ENCODE measurements at regions not wholly inside any gene's neighbourhood (a gene's known extent, or its start where the extent isn't known, plus 50 kb on each side); places are given as distances from the start of the nearest gene placed in this dataset.

DNA sequence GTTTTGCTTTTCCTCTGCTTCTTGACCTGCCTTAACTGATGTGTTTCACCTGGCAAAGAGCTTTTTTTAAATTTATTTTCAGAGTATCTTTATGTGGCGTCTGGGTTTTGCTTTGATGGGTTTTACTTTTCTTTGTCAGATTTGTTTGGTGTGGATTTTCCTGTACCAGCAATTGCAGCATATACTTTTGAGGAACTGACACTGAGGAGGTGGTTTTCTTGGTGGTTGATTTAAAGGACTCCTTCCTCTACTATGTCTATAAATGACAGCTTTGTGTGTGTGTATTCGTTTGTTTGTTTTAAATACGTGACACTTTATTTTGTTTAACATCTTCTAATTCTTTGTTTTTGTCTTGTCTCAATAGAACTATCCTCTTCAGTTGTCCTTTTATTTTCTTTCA, 1071.9 kb upstream of the ARRDC3 start:
- Histone ChIP-seq H3K4me1 (ENCODE audit: control insufficient read depth, insufficient read depth, low read length) (no peaks in the 10 kb centered on the region), H3K9me3 (ENCODE audit: control insufficient read depth, insufficient read depth, low read length) (no peaks in the 10 kb centered on the region), H3K4me3 (ENCODE audit: low read depth, low read length) (no peak overlapping the region), H3K27me3 (ENCODE audit: control insufficient read depth, insufficient read depth, low read length) (no peaks in the 10 kb centered on the region), H3K36me3 (ENCODE audit: control insufficient read depth, insufficient read depth, low read length) (no peaks in the 10 kb centered on the region), H3K9ac (ENCODE audit: low read depth, low read length) (no peak overlapping the region), H3K27ac (ENCODE audit: low read depth, low read length) (no peak overlapping the region)

GRCh38 chr5:92444888-92445287, 1061.8 kb upstream of the ARRDC3 start:
- H3K9ac ChIP-seq (ENCODE audit: low read depth, low read length): no peak overlapping the region
- H3K9me3 ChIP-seq (ENCODE audit: control insufficient read depth, insufficient read depth, low read length): no peaks in the 10 kb centered on the region
- no peaks in the 10 kb centered on the region for H3K4me1 ChIP-seq (ENCODE audit: control insufficient read depth, insufficient read depth, low read length)
- H3K27me3 ChIP-seq (ENCODE audit: control insufficient read depth, insufficient read depth, low read length): no peaks in the 10 kb centered on the region
- H3K4me3 ChIP-seq (ENCODE audit: low read depth, low read length): no peak overlapping the region
- H3K36me3 ChIP-seq (ENCODE audit: control insufficient read depth, insufficient read depth, low read length): no peaks in the 10 kb centered on the region
- no peak overlapping the region for H3K27ac ChIP-seq (ENCODE audit: low read depth, low read length)

DNA sequence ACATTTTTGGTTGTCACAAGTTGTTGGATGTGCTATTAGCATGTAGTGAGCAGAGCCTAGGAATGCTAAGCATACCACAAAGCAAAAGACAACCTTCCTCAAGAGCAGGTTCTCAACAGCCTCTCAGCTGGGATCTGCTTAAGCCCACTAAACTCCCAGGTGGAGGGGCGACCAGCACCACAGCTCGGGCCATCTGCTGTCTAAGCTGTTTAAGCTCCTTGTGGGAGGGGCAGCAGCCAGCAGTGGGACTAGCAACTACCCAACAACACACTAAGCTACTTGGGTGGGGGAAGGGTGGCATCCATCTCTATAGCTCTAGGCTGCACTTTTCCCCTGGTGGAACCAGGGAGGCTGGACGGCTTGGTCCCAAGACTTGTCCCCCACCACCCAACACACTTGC, 1052.7 kb upstream of the ARRDC3 start:
- Histone ChIP-seq H3K27ac (ENCODE audit: low read depth, low read length) (no peak overlapping the region), H3K9me3 (ENCODE audit: control insufficient read depth, insufficient read depth, low read length) (peaks cover 12% of the 10 kb centered on the region; the same call in 1 of the 2 replicates), H3K4me3 (ENCODE audit: low read depth, low read length) (no peak overlapping the region), H3K9ac (ENCODE audit: low read depth, low read length) (no peak overlapping the region), H3K36me3 (ENCODE audit: control insufficient read depth, insufficient read depth, low read length) (no peaks in the 10 kb centered on the region), H3K4me1 (ENCODE audit: control insufficient read depth, insufficient read depth, low read length) (no peaks in the 10 kb centered on the region), H3K27me3 (ENCODE audit: control insufficient read depth, insufficient read depth, low read length) (no peaks in the 10 kb centered on the region)

GRCh38 chr5:92429646-92430045, 1046.5 kb upstream of the ARRDC3 start:
- H3K4me3 ChIP-seq (ENCODE audit: low read depth, low read length): no peak overlapping the region
- H3K9me3 ChIP-seq (ENCODE audit: control insufficient read depth, insufficient read depth, low read length): peaks cover 22% of the 10 kb centered on the region; the same call in 1 of the 2 replicates
- H3K4me1 ChIP-seq (ENCODE audit: control insufficient read depth, insufficient read depth, low read length): no peaks in the 10 kb centered on the region

GRCh38 chr5:92428415-92428814, 1045.3 kb upstream of the ARRDC3 start:
- Histone ChIP-seq H3K4me3 (ENCODE audit: low read depth, low read length) (no peak overlapping the region), H3K27me3 (ENCODE audit: control insufficient read depth, insufficient read depth, low read length) (no peaks in the 10 kb centered on the region), H3K9me3 (ENCODE audit: control insufficient read depth, insufficient read depth, low read length) (peaks cover 18% of the 10 kb centered on the region; the same call in 1 of the 2 replicates), H3K36me3 (ENCODE audit: control insufficient read depth, insufficient read depth, low read length) (no peaks in the 10 kb centered on the region), H3K27ac (ENCODE audit: low read depth, low read length) (no peak overlapping the region), H3K4me1 (ENCODE audit: control insufficient read depth, insufficient read depth, low read length) (no peaks in the 10 kb centered on the region), H3K9ac (ENCODE audit: low read depth, low read length) (no peak overlapping the region)

More at GRCh38 chr5:92429646-92430045, 1046.5 kb upstream of the ARRDC3 start:
- Histone ChIP-seq H3K27me3 (ENCODE audit: control insufficient read depth, insufficient read depth, low read length) (no peaks in the 10 kb centered on the region), H3K36me3 (ENCODE audit: control insufficient read depth, insufficient read depth, low read length) (no peaks in the 10 kb centered on the region), H3K27ac (ENCODE audit: low read depth, low read length) (no peak overlapping the region), H3K9ac (ENCODE audit: low read depth, low read length) (no peak overlapping the region)

DNA sequence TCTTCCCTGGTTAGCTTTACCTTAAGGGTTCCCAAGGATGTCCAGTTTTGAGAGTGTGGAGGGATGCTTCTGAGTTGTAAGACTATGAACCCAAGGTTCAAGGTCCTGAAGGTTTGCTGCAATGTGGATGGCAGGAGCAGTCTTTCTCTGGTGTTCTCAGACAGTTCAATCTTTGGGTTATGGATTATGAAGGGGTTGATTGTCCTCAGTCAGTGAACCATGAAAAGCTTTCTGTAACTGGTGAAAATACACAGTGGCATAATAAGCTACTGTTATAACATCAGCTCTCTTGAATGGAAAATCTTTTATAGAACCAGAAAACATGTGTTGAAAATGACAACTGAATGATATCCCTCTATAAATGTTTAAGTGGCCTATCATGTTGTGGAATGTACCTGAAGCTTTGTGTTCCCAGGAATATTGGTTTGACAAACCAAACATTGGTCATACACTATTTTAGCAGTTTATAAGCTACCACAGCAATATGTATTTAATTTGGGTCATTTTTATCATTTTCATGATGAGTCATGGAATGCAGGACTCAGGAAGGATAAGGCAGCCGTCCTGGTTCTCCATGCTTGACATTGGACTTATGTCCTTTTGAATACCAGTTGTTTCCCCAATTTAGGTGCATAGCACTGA, 1041.8 kb upstream of the ARRDC3 start:
- Histone ChIP-seq H3K9me3 (ENCODE audit: control insufficient read depth, insufficient read depth, low read length) (peaks cover 49% of the 10 kb centered on the region), H3K4me3 (ENCODE audit: low read depth, low read length) (no peak overlapping the region), H3K27ac (ENCODE audit: low read depth, low read length) (no peak overlapping the region), H3K27me3 (ENCODE audit: control insufficient read depth, insufficient read depth, low read length) (no peaks in the 10 kb centered on the region), H3K4me1 (ENCODE audit: control insufficient read depth, insufficient read depth, low read length) (no peaks in the 10 kb centered on the region), H3K36me3 (ENCODE audit: control insufficient read depth, insufficient read depth, low read length) (no peaks in the 10 kb centered on the region), H3K9ac (ENCODE audit: low read depth, low read length) (no peak overlapping the region)

DNA sequence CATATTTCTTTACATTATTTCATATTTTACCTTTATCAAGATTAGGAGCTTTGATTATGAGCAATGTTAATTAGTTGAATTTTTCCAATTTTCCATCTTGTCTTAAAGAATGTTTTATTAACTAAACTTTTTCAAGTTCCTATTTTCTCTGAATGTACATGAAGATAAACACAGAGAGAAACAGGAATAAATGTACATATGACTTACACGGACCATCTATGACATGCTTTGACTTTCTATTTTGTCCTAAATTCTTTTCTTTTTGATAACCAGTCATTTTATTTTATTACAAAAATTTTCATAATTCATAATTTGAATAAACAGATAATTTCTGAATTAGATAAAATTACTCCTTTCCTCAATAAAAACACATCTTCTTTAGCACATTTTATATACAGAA, 1038.8 kb upstream of the ARRDC3 start:
- Histone ChIP-seq H3K9me3 (ENCODE audit: control insufficient read depth, insufficient read depth, low read length) (peaks cover 56% of the 10 kb centered on the region), H3K36me3 (ENCODE audit: control insufficient read depth, insufficient read depth, low read length) (no peaks in the 10 kb centered on the region), H3K27ac (ENCODE audit: low read depth, low read length) (no peak overlapping the region), H3K4me3 (ENCODE audit: low read depth, low read length) (no peak overlapping the region), H3K9ac (ENCODE audit: low read depth, low read length) (no peak overlapping the region), H3K27me3 (ENCODE audit: control insufficient read depth, insufficient read depth, low read length) (no peaks in the 10 kb centered on the region), H3K4me1 (ENCODE audit: control insufficient read depth, insufficient read depth, low read length) (no peaks in the 10 kb centered on the region)

DNA sequence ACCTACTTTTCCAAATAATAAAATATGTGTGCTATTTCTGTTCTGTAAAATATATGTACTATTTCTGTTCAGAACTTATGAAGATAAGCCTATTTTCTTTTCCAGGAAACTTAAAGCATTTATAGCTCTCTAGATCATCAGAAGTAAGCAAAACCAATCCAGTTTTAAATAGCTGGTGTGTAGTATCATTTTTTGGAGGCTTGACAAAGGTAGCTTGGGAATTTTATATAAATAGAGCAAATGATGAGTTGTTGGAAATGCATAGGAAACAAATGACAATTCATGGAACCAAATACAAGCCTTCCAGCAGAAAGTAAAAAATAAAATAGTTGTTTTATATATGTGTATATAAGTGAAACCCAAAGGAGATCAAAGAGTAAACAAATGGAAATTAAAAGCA, 1038.1 kb upstream of the ARRDC3 start:
- H3K27ac ChIP-seq (ENCODE audit: low read depth, low read length): no peak overlapping the region
- H3K9ac ChIP-seq (ENCODE audit: low read depth, low read length): no peak overlapping the region
- H3K27me3 ChIP-seq (ENCODE audit: control insufficient read depth, insufficient read depth, low read length): no peaks in the 10 kb centered on the region
- H3K36me3 ChIP-seq (ENCODE audit: control insufficient read depth, insufficient read depth, low read length): no peaks in the 10 kb centered on the region
- peaks cover 50% of the 10 kb centered on the region for H3K9me3 ChIP-seq (ENCODE audit: control insufficient read depth, insufficient read depth, low read length)
- no peak overlapping the region for H3K4me3 ChIP-seq (ENCODE audit: low read depth, low read length)
- no peaks in the 10 kb centered on the region for H3K4me1 ChIP-seq (ENCODE audit: control insufficient read depth, insufficient read depth, low read length)

DNA sequence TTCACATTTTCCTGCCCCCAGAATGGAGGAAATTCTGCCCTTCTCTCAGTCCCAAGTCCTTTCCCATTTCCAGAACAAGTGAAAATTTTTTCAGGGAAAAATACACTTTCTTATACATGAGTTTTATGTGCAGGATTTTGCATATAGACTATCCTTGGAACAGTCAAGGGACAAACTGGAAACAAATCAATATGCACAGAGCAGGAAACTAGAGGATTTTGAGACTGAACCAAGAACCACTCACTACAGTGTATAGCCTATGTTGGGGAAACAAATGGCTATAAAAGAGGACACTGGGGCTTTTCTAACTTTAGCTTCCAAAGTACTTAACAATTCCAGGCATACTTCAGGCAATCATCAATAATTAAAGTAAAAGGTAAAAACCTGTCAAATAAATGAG, 1036.1 kb upstream of the ARRDC3 start:
- Histone ChIP-seq H3K9ac (ENCODE audit: low read depth, low read length) (no peak overlapping the region), H3K4me1 (ENCODE audit: control insufficient read depth, insufficient read depth, low read length) (no peaks in the 10 kb centered on the region), H3K4me3 (ENCODE audit: low read depth, low read length) (no peak overlapping the region), H3K9me3 (ENCODE audit: control insufficient read depth, insufficient read depth, low read length) (peaks cover 47% of the 10 kb centered on the region), H3K27me3 (ENCODE audit: control insufficient read depth, insufficient read depth, low read length) (no peaks in the 10 kb centered on the region), H3K27ac (ENCODE audit: low read depth, low read length) (no peak overlapping the region), H3K36me3 (ENCODE audit: control insufficient read depth, insufficient read depth, low read length) (no peaks in the 10 kb centered on the region)

- Histone ChIP-seq H3K4me3 (ENCODE audit: low read depth, low read length) (no peak overlapping the region), H3K36me3 (ENCODE audit: control insufficient read depth, insufficient read depth, low read length) (no peaks in the 10 kb centered on the region), H3K9me3 (ENCODE audit: control insufficient read depth, insufficient read depth, low read length) (peaks cover 41% of the 10 kb centered on the region), H3K9ac (ENCODE audit: low read depth, low read length) (no peak overlapping the region), H3K27ac (ENCODE audit: low read depth, low read length) (no peak overlapping the region), H3K27me3 (ENCODE audit: control insufficient read depth, insufficient read depth, low read length) (no peaks in the 10 kb centered on the region), H3K4me1 (ENCODE audit: control insufficient read depth, insufficient read depth, low read length) (no peaks in the 10 kb centered on the region)
These were observed 1035.2 kb upstream of the ARRDC3 start for GRCh38 chr5:92418341-92418740.

DNA sequence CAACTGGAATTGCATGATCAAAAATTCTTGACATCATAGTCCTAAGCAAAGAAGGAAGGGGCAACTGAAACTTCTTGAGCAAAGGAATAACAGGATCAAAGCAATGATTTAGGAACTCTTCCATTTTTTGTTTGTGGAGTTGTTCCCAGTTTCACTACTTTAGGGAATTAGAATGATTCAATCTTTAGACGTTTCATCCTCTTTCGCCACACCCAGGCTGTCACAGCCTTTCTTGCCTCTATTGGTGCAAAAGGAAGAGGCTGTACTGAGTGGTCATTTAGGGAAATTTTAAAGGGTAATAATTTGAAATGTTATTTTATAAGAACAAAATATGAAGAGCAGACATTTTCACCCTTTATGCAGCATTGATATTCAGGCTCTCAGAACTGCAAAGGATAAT, 1026.0 kb upstream of the ARRDC3 start:
- H3K27me3 ChIP-seq (ENCODE audit: control insufficient read depth, insufficient read depth, low read length): no peaks in the 10 kb centered on the region
- H3K4me1 ChIP-seq (ENCODE audit: control insufficient read depth, insufficient read depth, low read length): peaks cover 9% of the 10 kb centered on the region; the same call in 1 of the 2 replicates
- no peaks in the 10 kb centered on the region for H3K36me3 ChIP-seq (ENCODE audit: control insufficient read depth, insufficient read depth, low read length)
- H3K27ac ChIP-seq (ENCODE audit: low read depth, low read length): no peak overlapping the region
- no peak overlapping the region for H3K9ac ChIP-seq (ENCODE audit: low read depth, low read length)
- no peak overlapping the region for H3K4me3 ChIP-seq (ENCODE audit: low read depth, low read length)
- H3K9me3 ChIP-seq (ENCODE audit: control insufficient read depth, insufficient read depth, low read length): no peaks in the 10 kb centered on the region

All from HUES48 (cell line).